HEK293 (cell line): ENCODE measurements at regions not wholly inside any gene's neighbourhood (a gene's known extent, or its start where the extent isn't known, plus 50 kb on each side); places are given as distances from the start of the nearest gene placed in this dataset.

Source experiments
- REST ChIP-seq: fragments of 450-650 bp; formaldehyde crosslinking; IDR thresholded peaks from 2 replicates; pipeline ENCODE4 v1.5.1; 2016; ENCODE audit warnings: missing biosample characterization, missing genetic modification characterization
- SETDB1 ChIP-seq: IDR thresholded peaks from one replicate; pipeline ENCODE4 v1.6.1; 2017; ENCODE audit warnings: mild to moderate bottlenecking, low read length, moderate library complexity, mixed read lengths; ENCODE audit not compliant: insufficient read length
- TCF7L2 ChIP-seq: IDR thresholded peaks from 2 replicates; pipeline ENCODE4 v1.6.1; 2011; ENCODE audit warnings: low read depth, mild to moderate bottlenecking, inconsistent platforms, low read length, moderate library complexity, borderline replicate concordance
- ZNF140 ChIP-seq: fragments of 450-650 bp; formaldehyde crosslinking; IDR thresholded peaks from 2 replicates; pipeline ENCODE4 v1.5.1; 2016; ENCODE audit warnings: missing biosample characterization, missing genetic modification characterization
- ZNF175 ChIP-seq: fragments of 450-650 bp; formaldehyde crosslinking; IDR thresholded peaks from 2 replicates; pipeline ENCODE4 v1.5.1; 2016; ENCODE audit warnings: missing biosample characterization, missing genetic modification characterization
- ZNF239 ChIP-seq: fragments of 450-650 bp; formaldehyde crosslinking; IDR thresholded peaks from 2 replicates; pipeline ENCODE4 v1.5.1; 2016; ENCODE audit warnings: missing biosample characterization, missing genetic modification characterization
- ZNF324 ChIP-seq: fragments of 450-650 bp; formaldehyde crosslinking; IDR thresholded peaks from 2 replicates; pipeline ENCODE4 v1.5.1; 2016; ENCODE audit warnings: missing biosample characterization, missing genetic modification characterization
- ZNF529 ChIP-seq: fragments of 450-650 bp; formaldehyde crosslinking; IDR thresholded peaks from 2 replicates; pipeline ENCODE4 v1.5.1; 2017; ENCODE audit warnings: missing genetic modification characterization, missing biosample characterization; ENCODE audit not compliant: insufficient replicate concordance
- ZSCAN30 ChIP-seq: fragments of 450-650 bp; IDR thresholded peaks from 2 replicates; pipeline ENCODE4 v1.5.1; 2018; ENCODE audit warnings: missing biosample characterization, mild to moderate bottlenecking, missing genetic modification characterization, moderate library complexity
- TF ChIP-seq, protein P1 (sequence below): fragments of 450-650 bp; formaldehyde crosslinking; IDR thresholded peaks from 2 replicates; pipeline ENCODE4 v1.5.1; 2016; ENCODE audit warnings: missing biosample characterization, missing genetic modification characterization
- TF ChIP-seq, protein P2 (sequence below): fragments of 450-650 bp; formaldehyde crosslinking; IDR thresholded peaks from 2 replicates; pipeline ENCODE4 v1.5.1; 2016; ENCODE audit warnings: missing biosample characterization, missing genetic modification characterization

DNA sequence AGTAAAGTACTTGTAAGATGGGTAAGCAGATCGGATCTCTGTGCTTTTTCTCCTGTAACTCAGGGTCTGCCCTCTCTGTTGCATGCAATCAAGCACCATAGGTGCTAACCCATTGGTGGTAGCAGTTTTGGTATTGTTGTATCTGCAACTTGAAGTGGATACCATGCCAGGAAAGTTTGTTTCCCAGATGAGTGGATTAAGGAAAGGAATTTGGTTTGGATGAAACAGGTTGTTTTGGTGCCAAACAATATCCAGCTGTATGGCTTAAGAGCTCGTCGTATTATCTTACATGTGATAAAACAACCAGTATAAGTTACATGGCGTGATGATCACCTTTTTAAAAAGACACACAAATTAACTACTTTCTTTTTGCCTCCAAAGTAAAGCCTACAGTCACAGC is 280.9 kb upstream of the TENM3 start:
- TF ChIP-seq ZNF239 (tag by site-specific recombination) (no peak), REST (tag by site-specific recombination) (no peak), ZNF529 (tag by site-specific recombination) (no peak), ZNF175 (tag by site-specific recombination) (no peak), ZNF140 (tag by site-specific recombination) (no peak), SETDB1 (no peak), TCF7L2 (no peak), ZSCAN30 (tag by site-specific recombination) (no peak), ZNF324 (no peak)
- TF ChIP-seq, protein P1, sequence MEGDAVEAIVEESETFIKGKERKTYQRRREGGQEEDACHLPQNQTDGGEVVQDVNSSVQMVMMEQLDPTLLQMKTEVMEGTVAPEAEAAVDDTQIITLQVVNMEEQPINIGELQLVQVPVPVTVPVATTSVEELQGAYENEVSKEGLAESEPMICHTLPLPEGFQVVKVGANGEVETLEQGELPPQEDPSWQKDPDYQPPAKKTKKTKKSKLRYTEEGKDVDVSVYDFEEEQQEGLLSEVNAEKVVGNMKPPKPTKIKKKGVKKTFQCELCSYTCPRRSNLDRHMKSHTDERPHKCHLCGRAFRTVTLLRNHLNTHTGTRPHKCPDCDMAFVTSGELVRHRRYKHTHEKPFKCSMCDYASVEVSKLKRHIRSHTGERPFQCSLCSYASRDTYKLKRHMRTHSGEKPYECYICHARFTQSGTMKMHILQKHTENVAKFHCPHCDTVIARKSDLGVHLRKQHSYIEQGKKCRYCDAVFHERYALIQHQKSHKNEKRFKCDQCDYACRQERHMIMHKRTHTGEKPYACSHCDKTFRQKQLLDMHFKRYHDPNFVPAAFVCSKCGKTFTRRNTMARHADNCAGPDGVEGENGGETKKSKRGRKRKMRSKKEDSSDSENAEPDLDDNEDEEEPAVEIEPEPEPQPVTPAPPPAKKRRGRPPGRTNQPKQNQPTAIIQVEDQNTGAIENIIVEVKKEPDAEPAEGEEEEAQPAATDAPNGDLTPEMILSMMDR (tag by site-specific recombination) = no peak
- TF ChIP-seq, protein P2, sequence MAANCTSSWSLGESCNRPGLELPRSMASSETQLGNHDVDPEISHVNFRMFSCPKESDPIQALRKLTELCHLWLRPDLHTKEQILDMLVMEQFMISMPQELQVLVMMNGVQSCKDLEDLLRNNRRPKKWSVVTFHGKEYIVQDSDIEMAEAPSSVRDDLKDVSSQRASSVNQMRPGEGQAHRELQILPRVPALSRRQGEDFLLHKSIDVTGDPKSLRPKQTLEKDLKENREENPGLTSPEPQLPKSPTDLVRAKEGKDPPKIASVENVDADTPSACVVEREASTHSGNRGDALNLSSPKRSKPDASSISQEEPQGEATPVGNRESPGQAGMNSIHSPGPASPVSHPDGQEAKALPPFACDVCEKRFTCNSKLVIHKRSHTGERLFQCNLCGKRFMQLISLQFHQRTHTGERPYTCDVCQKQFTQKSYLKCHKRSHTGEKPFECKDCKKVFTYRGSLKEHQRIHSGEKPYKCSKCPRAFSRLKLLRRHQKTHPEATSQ = no peak
